Trophoblast cell (in vitro differentiated cells and primary cell): ENCODE measurements at regions not wholly inside any gene's neighbourhood (a gene's known extent, or its start where the extent isn't known, plus 50 kb on each side); places are given as distances from the start of the nearest gene placed in this dataset.

ENCODE experiments used
- DNase-seq, 2 donors: peaks; one replicate each; pipeline ENCODE4 v3.0.0-alpha.2; 2016
- H2AFZ ChIP-seq: 2 replicates; pipeline ENCODE4 v1.6.1; 2013; ENCODE audit warnings: low read length, moderate library complexity, mild to moderate bottlenecking; ENCODE audit not compliant: insufficient read depth, poor library complexity
- H2AK5ac ChIP-seq: 2 replicates; pipeline ENCODE4 v1.6.1; 2013; ENCODE audit warnings: mild to moderate bottlenecking, low read length
- H2BK120ac ChIP-seq: 2 replicates; pipeline ENCODE4 v1.6.1; 2013; ENCODE audit warnings: low read length, mild to moderate bottlenecking, moderate library complexity; ENCODE audit not compliant: insufficient read depth, poor library complexity
- H2BK12ac ChIP-seq: 2 replicates; pipeline ENCODE4 v1.6.1; 2013; ENCODE audit warnings: mild to moderate bottlenecking, low read length, moderate library complexity
- H2BK5ac ChIP-seq: 2 replicates; pipeline ENCODE4 v1.6.1; 2013; ENCODE audit warnings: low read length, low read depth, moderate library complexity, mild to moderate bottlenecking; ENCODE audit not compliant: poor library complexity
- H3K14ac ChIP-seq: 2 replicates; pipeline ENCODE4 v1.6.1; 2013; ENCODE audit warnings: mild to moderate bottlenecking, low read length
- H3K18ac ChIP-seq: 2 replicates; pipeline ENCODE4 v1.6.1; 2013; ENCODE audit warnings: mild to moderate bottlenecking, low read length
- H3K23ac ChIP-seq: 2 replicates; pipeline ENCODE4 v1.6.1; 2013; ENCODE audit warnings: low read length
- H3K27ac ChIP-seq: 2 replicates; pipeline ENCODE4 v1.5.1; 2013; ENCODE audit warnings: low read depth, mild to moderate bottlenecking, inconsistent platforms, low read length, moderate library complexity
- H3K27me3 ChIP-seq: 2 replicates; pipeline ENCODE4 v1.6.1; 2013; ENCODE audit warnings: inconsistent platforms, mild to moderate bottlenecking, low read length, moderate library complexity; ENCODE audit not compliant: insufficient read depth
- H3K36me3 ChIP-seq, 2 experiments: 1 replicate in 1 of 2; 2 replicates in 1 of 2; pipeline ENCODE4 v1.6.1; 2013; ENCODE audit warnings: low read length in 2 of 2, mild to moderate bottlenecking in 2 of 2, moderate library complexity in 1 of 2; ENCODE audit not compliant: insufficient read depth in 2 of 2, control insufficient read depth in 1 of 2
- H3K4ac ChIP-seq: 2 replicates; pipeline ENCODE4 v1.6.1; 2013; ENCODE audit warnings: low read depth, mild to moderate bottlenecking, low read length, moderate library complexity
- H3K4me1 ChIP-seq, 2 experiments: 1 replicate in 1 of 2; 2 replicates in 1 of 2; pipeline ENCODE4 v1.6.1; 2013; ENCODE audit warnings: low read length in 2 of 2, mild to moderate bottlenecking in 2 of 2, moderate library complexity in 1 of 2; ENCODE audit not compliant: insufficient read depth in 2 of 2, control insufficient read depth in 1 of 2
- H3K4me2 ChIP-seq: 2 replicates; pipeline ENCODE4 v1.6.1; 2013; ENCODE audit warnings: inconsistent platforms, mild to moderate bottlenecking, low read length, moderate library complexity
- H3K4me3 ChIP-seq: 2 replicates; pipeline ENCODE4 v1.5.1; 2013; ENCODE audit warnings: mild to moderate bottlenecking, low read depth, low read length, inconsistent platforms
- H3K79me1 ChIP-seq: one replicate; pipeline ENCODE4 v1.6.1; 2013; ENCODE audit warnings: low read length
- H3K79me2 ChIP-seq: 2 replicates; pipeline ENCODE4 v1.6.1; 2013; ENCODE audit warnings: low read length, mild to moderate bottlenecking; ENCODE audit not compliant: control insufficient read depth, insufficient read depth, poor library complexity
- H3K9ac ChIP-seq: 2 replicates; pipeline ENCODE4 v1.6.1; 2013; ENCODE audit warnings: mild to moderate bottlenecking, low read length
- H3K9me3 ChIP-seq: 2 replicates; pipeline ENCODE4 v1.6.1; 2013; ENCODE audit warnings: low read depth, mild to moderate bottlenecking, control low read depth, inconsistent platforms, low read length; ENCODE audit not compliant: insufficient read depth
- H4K12ac ChIP-seq: 2 replicates; pipeline ENCODE4 v1.6.1; 2013; ENCODE audit warnings: low read depth, mild to moderate bottlenecking, low read length, moderate library complexity
- H4K8ac ChIP-seq: 2 replicates; pipeline ENCODE4 v1.6.1; 2013; ENCODE audit warnings: low read depth, mild to moderate bottlenecking, low read length, moderate library complexity
- H4K91ac ChIP-seq: one replicate; pipeline ENCODE4 v1.6.1; 2013; ENCODE audit warnings: low read depth, mild to moderate bottlenecking, low read length, moderate library complexity
- WGBS: extraction: QIAGEN DNeasy Blood & Tissue Kit; methylation state at CpG from one replicate; pipeline ENCODE4 v1.1.7; 2013; ENCODE audit warnings: missing lambda C conversion rate; ENCODE audit not compliant: insufficient read length, insufficient coverage; ENCODE audit errors: extremely low coverage; 5-methylcytosine and 5-hydroxymethylcytosine counted together

- Histone ChIP-seq H3K4me2 (no peak overlapping the region), H2BK120ac (no peak overlapping the region), H3K4ac (no peak overlapping the region), H4K8ac (no peak overlapping the region), H2BK5ac (no peak overlapping the region), H3K23ac (no peak overlapping the region), H3K18ac (no peak overlapping the region), H3K14ac (no peak overlapping the region), H3K4me1 (no peaks in the 10 kb centered on the region), H3K27me3 (no peaks in the 10 kb centered on the region), H4K91ac (peak overlapping the region; percentile 37), H3K9me3 (no peaks in the 10 kb centered on the region), H2BK12ac (no peak overlapping the region), H3K9ac (no peak overlapping the region), H3K27ac (no peak overlapping the region), H4K12ac (no peak overlapping the region), H3K36me3 (no peaks in the 10 kb centered on the region), H2AK5ac (no peak overlapping the region), H3K79me2 (no peaks in the 10 kb centered on the region), H2AFZ (no peak overlapping the region), H3K79me1 (no peaks in the 10 kb centered on the region), H3K4me3 (no peak overlapping the region)
- no peak for DNase-seq
- no CpG with 5 or more reads among the region's 1 CpG for WGBS
These were observed 99.4 kb upstream of the NDP start for GRCh38 chrX:44072631-44073030.

- H3K79me1 ChIP-seq: no peaks in the 10 kb centered on the region
- no peaks in the 10 kb centered on the region for H3K9me3 ChIP-seq
- WGBS: no CpG with 5 or more reads among the region's 2 CpGs
- H3K27ac ChIP-seq: no peak overlapping the region
- no peak overlapping the region for H2BK12ac ChIP-seq
- H2BK5ac ChIP-seq: no peak overlapping the region
- H4K91ac ChIP-seq: no peak overlapping the region
- H3K79me2 ChIP-seq: no peaks in the 10 kb centered on the region
- H3K23ac ChIP-seq: no peak overlapping the region
- no peaks in the 10 kb centered on the region for H3K27me3 ChIP-seq
- no peak overlapping the region for H4K8ac ChIP-seq
- H3K18ac ChIP-seq: no peak overlapping the region
- H2AFZ ChIP-seq: no peak overlapping the region
- no peak overlapping the region for H3K9ac ChIP-seq
- H3K4ac ChIP-seq: no peak overlapping the region
- no peak overlapping the region for H2BK120ac ChIP-seq
- no peak overlapping the region for H3K4me3 ChIP-seq
- no peak overlapping the region for H4K12ac ChIP-seq
- no peak overlapping the region for H2AK5ac ChIP-seq
- H3K4me2 ChIP-seq: no peak overlapping the region
- no peaks in the 10 kb centered on the region for H3K36me3 ChIP-seq
- no peak for DNase-seq
- H3K14ac ChIP-seq: no peak overlapping the region
- H3K4me1 ChIP-seq: no peaks in the 10 kb centered on the region
These were observed 98.8 kb upstream of the NDP start for GRCh38 chrX:44071847-44072551.

- no peak overlapping the region for H3K18ac ChIP-seq
- no peaks in the 10 kb centered on the region for H3K79me1 ChIP-seq
- no CpG with 5 or more reads among the region's 3 CpGs for WGBS
- H4K91ac ChIP-seq: peak overlapping the region; percentile 14
- H3K4ac ChIP-seq: no peak overlapping the region
- H2BK120ac ChIP-seq: no peak overlapping the region
- no peak overlapping the region for H3K4me3 ChIP-seq
- no peaks in the 10 kb centered on the region for H3K79me2 ChIP-seq
- H2AK5ac ChIP-seq: no peak overlapping the region
- H3K27ac ChIP-seq: no peak overlapping the region
- no peaks in the 10 kb centered on the region for H3K4me1 ChIP-seq
- no peak overlapping the region for H3K23ac ChIP-seq
- no peak overlapping the region for H2AFZ ChIP-seq
- H3K4me2 ChIP-seq: no peak overlapping the region
- no peak overlapping the region for H4K8ac ChIP-seq
- no peaks in the 10 kb centered on the region for H3K9me3 ChIP-seq
- no peak overlapping the region for H3K9ac ChIP-seq
- no peaks in the 10 kb centered on the region for H3K27me3 ChIP-seq
- no peak overlapping the region for H4K12ac ChIP-seq
- peak overlapping the region; percentile 49 for H2BK12ac ChIP-seq
- H3K14ac ChIP-seq: no peak overlapping the region
- no peaks in the 10 kb centered on the region for H3K36me3 ChIP-seq
- H2BK5ac ChIP-seq: no peak overlapping the region
- no peak for DNase-seq
These were observed 98.0 kb upstream of the NDP start for GRCh38 chrX:44071070-44071645.

GRCh38 chrX:44068043-44068442 lies 94.9 kb upstream of the NDP start:
- no peaks in the 10 kb centered on the region for H3K79me2 ChIP-seq

More at GRCh38 chrX:44068043-44068442, 94.9 kb upstream of the NDP start:
- Histone ChIP-seq H3K18ac (no peak overlapping the region), H4K91ac (no peak overlapping the region), H3K4me2 (no peak overlapping the region), H3K14ac (no peak overlapping the region), H3K23ac (no peak overlapping the region), H2BK120ac (no peak overlapping the region), H2AFZ (no peak overlapping the region), H4K12ac (no peak overlapping the region), H3K4me1 (peaks cover 0 to 4% of the 10 kb centered on the region in 2 experiments), H3K4ac (no peak overlapping the region), H3K27ac (no peak overlapping the region), H4K8ac (no peak overlapping the region), H3K79me1 (peaks cover 4% of the 10 kb centered on the region), H2BK12ac (no peak overlapping the region), H3K9me3 (no peaks in the 10 kb centered on the region), H3K4me3 (no peak overlapping the region), H3K36me3 (no peaks in the 10 kb centered on the region), H3K9ac (no peak overlapping the region), H3K27me3 (no peaks in the 10 kb centered on the region), H2BK5ac (no peak overlapping the region), H2AK5ac (no peak overlapping the region)
- WGBS: no CpG with 5 or more reads among the region's 2 CpGs
- DNase-seq: no peak
